ENCODE measurements at regions not wholly inside any gene's neighbourhood (a gene's known extent, or its start where the extent isn't known, plus 50 kb on each side); places are given as distances from the start of the nearest gene placed in this dataset.

DNA sequence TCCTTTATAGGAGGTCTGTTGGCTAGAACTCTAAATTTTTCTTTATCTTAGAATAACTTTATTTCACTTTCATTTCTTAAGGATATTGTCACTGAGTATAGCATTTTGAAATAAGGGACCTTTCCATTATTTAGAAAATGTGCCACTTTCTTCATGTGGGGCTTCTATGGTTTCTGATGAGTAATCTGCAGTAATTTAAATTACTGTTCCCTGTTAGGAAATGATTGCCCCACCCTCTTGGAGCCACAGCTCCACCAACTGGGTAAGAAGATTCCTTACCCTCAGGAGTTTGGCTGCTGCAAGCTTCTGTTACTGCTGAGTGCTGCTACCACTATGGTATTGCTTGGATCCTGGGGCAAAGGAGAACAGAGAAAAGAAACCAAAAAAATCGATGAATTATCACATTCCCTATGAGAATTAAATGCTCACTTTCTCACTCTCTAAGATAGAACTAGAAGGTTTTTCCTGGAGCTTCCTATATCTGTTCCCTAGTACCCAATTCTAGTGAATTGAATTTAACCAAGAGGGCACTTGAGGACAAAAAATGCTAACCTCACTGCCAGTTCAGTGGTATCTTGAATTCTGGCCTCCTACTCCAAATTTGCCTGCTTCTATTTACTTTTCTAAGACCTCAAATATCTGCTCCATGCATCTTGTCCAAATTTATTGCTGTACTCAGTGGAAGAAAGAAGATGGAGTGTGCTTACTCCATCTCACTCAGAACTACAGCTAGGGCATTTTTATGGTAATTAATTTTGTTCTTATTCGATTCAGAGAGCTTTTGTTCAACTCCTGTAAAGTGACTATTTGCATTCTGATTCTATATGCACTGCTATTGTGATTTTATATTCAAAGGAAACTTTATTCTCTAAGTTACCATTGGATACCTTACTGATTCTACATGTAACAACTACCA lies 2111.3 kb downstream of the MAT2B start:
- no peak for ATAC-seq
- DNase-seq (ENCODE audit: low read depth, low spot score) = no peak
- no peaks in the 10 kb centered on the region for H3K27me3 ChIP-seq (replicated peaks in 1 of 2; ENCODE audit: control insufficient read depth in 2 of 2, insufficient read depth in 2 of 2, low read length in 1 of 2)
- TF ChIP-seq, protein P1, sequence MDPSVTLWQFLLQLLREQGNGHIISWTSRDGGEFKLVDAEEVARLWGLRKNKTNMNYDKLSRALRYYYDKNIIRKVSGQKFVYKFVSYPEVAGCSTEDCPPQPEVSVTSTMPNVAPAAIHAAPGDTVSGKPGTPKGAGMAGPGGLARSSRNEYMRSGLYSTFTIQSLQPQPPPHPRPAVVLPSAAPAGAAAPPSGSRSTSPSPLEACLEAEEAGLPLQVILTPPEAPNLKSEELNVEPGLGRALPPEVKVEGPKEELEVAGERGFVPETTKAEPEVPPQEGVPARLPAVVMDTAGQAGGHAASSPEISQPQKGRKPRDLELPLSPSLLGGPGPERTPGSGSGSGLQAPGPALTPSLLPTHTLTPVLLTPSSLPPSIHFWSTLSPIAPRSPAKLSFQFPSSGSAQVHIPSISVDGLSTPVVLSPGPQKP (IDR thresholded peaks at IDR 0.05; ENCODE audit: low read depth, low read length) = no peak
- TF ChIP-seq ZBED1 (IDR thresholded peaks at IDR 0.05; ENCODE audit: borderline replicate concordance) = no peak
- no peak for TF ChIP-seq KLF5 (IDR thresholded peaks at IDR 0.05; ENCODE audit: partially characterized antibody)
- no peak for TF ChIP-seq JUNB (IDR thresholded peaks at IDR 0.05)
- TF ChIP-seq SIN3A (IDR thresholded peaks at IDR 0.05; ENCODE audit: low read depth, low read length) = no peak
- no peak for TF ChIP-seq MEF2B (IDR thresholded peaks at IDR 0.05; ENCODE audit: partially characterized antibody, poor library complexity, severe bottlenecking)
- no peak for TF ChIP-seq CREB1 (IDR thresholded peaks at IDR 0.05; ENCODE audit: low read depth)
- no peak for TF ChIP-seq POU2F2 (IDR thresholded peaks at IDR 0.05; ENCODE audit: borderline replicate concordance, low read depth, low read length)
- TF ChIP-seq LARP7 (IDR thresholded peaks at IDR 0.05) = no peak
- TF ChIP-seq, protein P2, sequence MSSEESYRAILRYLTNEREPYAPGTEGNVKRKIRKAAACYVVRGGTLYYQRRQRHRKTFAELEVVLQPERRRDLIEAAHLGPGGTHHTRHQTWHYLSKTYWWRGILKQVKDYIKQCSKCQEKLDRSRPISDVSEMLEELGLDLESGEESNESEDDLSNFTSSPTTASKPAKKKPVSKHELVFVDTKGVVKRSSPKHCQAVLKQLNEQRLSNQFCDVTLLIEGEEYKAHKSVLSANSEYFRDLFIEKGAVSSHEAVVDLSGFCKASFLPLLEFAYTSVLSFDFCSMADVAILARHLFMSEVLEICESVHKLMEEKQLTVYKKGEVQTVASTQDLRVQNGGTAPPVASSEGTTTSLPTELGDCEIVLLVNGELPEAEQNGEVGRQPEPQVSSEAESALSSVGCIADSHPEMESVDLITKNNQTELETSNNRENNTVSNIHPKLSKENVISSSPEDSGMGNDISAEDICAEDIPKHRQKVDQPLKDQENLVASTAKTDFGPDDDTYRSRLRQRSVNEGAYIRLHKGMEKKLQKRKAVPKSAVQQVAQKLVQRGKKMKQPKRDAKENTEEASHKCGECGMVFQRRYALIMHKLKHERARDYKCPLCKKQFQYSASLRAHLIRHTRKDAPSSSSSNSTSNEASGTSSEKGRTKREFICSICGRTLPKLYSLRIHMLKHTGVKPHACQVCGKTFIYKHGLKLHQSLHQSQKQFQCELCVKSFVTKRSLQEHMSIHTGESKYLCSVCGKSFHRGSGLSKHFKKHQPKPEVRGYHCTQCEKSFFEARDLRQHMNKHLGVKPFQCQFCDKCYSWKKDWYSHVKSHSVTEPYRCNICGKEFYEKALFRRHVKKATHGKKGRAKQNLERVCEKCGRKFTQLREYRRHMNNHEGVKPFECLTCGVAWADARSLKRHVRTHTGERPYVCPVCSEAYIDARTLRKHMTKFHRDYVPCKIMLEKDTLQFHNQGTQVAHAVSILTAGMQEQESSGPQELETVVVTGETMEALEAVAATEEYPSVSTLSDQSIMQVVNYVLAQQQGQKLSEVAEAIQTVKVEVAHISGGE (CRISPR knock-in tag; IDR thresholded peaks at IDR 0.05) = no peak
- TF ChIP-seq, protein P3, sequence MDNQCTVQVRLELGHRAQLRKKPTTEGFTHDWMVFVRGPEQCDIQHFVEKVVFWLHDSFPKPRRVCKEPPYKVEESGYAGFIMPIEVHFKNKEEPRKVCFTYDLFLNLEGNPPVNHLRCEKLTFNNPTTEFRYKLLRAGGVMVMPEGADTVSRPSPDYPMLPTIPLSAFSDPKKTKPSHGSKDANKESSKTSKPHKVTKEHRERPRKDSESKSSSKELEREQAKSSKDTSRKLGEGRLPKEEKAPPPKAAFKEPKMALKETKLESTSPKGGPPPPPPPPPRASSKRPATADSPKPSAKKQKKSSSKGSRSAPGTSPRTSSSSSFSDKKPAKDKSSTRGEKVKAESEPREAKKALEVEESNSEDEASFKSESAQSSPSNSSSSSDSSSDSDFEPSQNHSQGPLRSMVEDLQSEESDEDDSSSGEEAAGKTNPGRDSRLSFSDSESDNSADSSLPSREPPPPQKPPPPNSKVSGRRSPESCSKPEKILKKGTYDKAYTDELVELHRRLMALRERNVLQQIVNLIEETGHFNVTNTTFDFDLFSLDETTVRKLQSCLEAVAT (IDR thresholded peaks at IDR 0.05) = no peak
- no peak for TF ChIP-seq KDM1A (IDR thresholded peaks at IDR 0.05; ENCODE audit: borderline replicate concordance)

More for the DNA sequence above, 2111.3 kb downstream of the MAT2B start:
- BruUV-seq (replicated peaks) = no TSS peak
- in situ Hi-C loops (cut with MboI) (no loop called here), intact Hi-C loops (cut with micrococcal nuclease; ENCODE audit: unreplicated experiment) (no loop called here)
- no peak overlapping the region for H3K4me3 ChIP-seq
- whole genome bisulfite sequencing (ENCODE audit: insufficient coverage, insufficient replicate concordance, low lambda C conversion rate, missing lambda C conversion rate) = 0% methylated on average over 2 of the region's 2 CpGs
- ChIA-PET RAD21 (ENCODE audit: unreplicated experiment) (no interaction called here), CTCF (interaction anchor here (5.7 kb wide), 1 partner anchor 13 kb away, joined by 38 read pairs; no protein-coding TSS in a partner anchor), SMC1A (ENCODE audit: uncharacterized antibody, unreplicated experiment) (interaction anchor here (0.8 kb wide), 1 partner anchor 14 kb away, joined by 3 read pairs; no protein-coding TSS in a partner anchor), POLR2A (no interaction called here)
- H3K79me2 ChIP-seq (ENCODE audit: control insufficient read depth, insufficient read depth, low read length) = no peaks in the 10 kb centered on the region
- H2AFZ ChIP-seq (ENCODE audit: control insufficient read depth, low read depth, low read length) = no peak overlapping the region
- no peak overlapping the region for H3K4me2 ChIP-seq (ENCODE audit: control insufficient read depth, insufficient read depth)
- no peaks in the 10 kb centered on the region for H3K4me1 ChIP-seq (ENCODE audit: control insufficient read depth, insufficient read depth, low read length)
- no peak for FAIRE-seq
- no peak overlapping the region for H3K9ac ChIP-seq (ENCODE audit: control insufficient read depth, insufficient read depth, low read length)
- H3K36me3 ChIP-seq (ENCODE audit: control insufficient read depth in 2 of 2, insufficient read depth in 2 of 2, low read length in 1 of 2) = no peaks in the 10 kb centered on the region
- no peak overlapping the region for H3K27ac ChIP-seq (ENCODE audit: control insufficient read depth, insufficient read depth)
- H3K9me3 ChIP-seq (replicated peaks; ENCODE audit: control insufficient read depth, insufficient read depth, low read length) = no peaks in the 10 kb centered on the region
- H4K20me1 ChIP-seq (ENCODE audit: control insufficient read depth, insufficient read depth) = no peaks in the 10 kb centered on the region

All from GM12878 (cell line).